8988T (cell line): ENCODE measurements at regions not wholly inside any gene's neighbourhood (a gene's known extent, or its start where the extent isn't known, plus 50 kb on each side); places are given as distances from the start of the nearest gene placed in this dataset.
"Not testable (repeated sequence)": the region's sequence is repeated elsewhere in the genome, so short reads cannot be mapped to it uniquely, and the experiment has no call there.

Source experiments
- DNase-seq: peaks from one replicate; pipeline ENCODE4 v3.0.0; 2011

DNA sequence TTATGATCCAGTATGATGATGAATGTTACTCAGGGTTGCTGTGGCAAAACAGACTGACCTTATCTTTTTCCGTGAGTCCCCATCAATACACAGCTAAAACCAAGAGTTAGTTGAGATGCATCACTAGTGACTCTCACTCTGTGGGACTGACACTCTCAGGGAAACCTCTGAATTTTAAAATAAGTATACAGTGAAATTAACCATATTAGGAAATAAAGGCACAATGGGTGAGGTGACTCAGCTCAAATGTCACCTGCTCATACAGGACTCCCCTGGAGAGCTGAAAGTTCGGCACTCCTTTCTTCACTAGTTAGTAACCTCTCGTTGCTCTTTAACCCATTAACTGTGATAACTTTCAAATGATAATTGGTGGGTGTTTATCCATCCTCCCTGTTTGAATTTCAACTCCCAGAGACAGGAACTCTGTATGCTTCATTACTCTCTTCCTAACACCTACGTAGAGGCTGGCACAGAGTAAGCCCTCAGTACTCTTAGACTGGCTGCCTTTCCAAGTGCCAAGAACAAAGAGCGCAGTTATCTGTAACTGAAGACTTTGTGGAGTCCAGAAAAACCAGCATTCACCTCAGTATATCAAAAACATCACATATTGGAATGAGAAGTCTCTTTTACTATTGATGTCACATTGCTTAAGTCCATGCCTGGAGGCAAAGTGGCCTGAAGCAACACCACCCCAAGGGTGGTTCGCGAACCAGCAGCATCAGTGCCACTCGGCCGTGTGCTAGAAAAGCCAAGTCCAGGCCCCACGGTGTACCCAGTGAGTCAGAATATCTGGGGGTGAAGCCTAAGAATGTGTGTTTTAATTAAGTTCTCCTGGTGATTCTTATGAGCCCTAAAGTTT, 91.1 kb downstream of the NIBAN1 start:
- DNase-seq, result no peak

DNA sequence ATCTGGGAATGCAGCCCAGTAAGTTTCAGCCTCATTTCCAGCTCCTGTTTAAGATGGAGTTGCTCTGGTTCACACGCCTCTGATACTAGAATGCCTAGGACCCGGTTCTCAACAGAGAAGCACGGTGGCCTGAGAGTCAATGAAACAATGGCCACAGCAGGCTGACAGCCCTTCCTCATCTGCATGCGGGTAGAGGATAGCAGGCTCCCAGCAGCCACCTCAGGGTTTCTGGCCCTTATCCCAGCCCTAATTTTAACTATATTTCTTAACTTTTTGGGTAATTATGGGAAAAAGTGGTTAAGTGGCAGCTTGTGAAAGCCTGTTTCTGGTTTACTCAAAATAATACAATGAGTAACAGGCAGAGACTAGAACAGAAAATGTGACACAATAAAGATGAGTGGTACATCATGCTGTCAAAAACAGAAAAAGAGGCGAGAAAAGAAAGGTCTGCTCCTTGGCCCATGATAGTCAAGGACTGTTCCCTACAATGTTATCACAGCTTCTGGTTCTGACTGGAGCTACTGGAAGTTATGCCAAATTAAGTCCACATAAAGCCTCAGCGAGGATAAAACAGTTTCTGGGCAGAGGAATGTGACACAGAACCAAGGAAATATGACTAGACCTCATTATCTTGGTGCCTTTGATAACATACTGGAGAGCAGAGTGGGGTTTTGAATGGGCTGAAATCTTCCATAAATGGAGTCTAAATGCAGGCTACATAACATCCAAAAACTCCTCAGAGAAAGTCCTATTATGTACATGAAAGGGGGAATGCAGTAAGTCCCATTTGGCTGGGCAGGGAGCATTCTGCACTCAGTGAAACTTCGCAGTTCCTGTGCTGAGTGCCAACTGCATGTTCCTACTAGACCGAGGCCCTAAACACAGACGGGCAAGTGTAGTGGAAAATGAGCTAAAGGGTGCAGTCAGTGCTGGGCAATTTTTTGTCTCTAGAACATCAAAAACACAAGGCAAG, 92.1 kb downstream of the NIBAN1 start:
- no peak for DNase-seq

DNA sequence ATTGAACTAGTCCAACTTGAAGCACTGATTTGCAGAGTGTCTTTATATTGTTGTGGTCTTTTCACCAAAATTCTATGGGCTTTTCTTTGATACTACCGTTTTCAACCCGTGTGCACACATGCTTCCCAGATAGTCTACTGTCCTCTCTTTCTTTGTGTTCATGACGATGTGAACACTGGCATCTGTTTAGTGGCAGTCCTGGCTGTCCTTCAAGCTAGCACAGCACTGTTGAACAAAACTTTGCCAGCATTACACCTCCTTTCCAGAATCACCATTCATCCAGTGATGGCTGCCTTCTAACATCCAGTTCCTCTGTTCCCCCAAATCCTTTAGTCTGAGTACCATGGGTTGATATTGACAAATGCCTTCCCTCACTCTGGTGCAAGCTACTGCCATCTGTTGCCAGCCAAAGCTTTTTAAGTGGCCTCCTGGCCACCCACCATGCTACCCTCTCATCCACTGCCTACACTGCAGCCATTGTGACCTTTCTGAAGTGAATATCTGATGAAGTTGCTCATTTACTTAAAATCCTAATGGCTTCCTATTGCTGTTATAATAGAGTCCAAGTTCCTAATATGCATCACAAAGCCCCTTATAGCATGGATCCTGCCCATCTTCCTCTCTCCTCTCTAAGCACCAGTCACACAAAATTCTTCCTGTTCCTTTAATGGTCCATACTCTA, 94.3 kb downstream of the NIBAN1 start:
- DNase-seq, result no peak

DNA sequence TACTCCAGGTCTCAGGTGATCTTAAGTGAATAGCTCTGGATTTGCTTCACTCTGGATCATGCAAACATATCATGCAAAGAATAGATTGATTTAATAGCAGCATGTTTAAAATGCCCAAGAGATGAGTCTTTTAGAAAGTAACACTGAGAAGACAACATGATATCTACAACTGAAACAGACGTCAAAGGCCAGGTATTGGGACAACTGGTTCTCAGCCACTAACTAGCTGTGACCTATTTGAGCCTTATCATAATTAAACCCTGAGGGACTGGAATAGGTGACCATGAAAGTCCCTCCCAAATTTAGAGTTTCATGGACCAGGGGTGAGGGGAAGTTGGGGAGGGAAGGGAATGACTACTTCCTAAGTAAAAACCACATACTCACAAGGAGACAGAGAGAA, 95.7 kb downstream of the NIBAN1 start:
- no peak for DNase-seq

DNA sequence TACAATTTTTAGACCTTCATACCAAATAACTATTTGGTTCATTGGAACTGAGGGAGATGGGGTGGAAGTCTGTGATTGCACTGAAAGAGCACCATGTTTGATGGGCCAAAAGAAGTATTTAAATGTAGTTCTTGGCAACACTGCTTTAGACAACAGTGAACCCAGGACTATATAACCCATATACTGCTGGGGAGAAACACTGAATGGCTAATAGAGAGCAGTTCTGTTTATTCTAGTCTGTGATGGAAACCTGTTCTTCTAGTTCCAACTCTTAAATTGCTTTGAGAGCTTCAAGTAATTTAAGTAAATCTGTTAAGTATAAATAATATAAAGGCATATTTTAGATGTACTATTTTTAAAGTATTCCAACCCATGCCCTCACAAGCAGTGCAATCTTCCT, 96.3 kb downstream of the NIBAN1 start:
- DNase-seq, result no peak

DNA sequence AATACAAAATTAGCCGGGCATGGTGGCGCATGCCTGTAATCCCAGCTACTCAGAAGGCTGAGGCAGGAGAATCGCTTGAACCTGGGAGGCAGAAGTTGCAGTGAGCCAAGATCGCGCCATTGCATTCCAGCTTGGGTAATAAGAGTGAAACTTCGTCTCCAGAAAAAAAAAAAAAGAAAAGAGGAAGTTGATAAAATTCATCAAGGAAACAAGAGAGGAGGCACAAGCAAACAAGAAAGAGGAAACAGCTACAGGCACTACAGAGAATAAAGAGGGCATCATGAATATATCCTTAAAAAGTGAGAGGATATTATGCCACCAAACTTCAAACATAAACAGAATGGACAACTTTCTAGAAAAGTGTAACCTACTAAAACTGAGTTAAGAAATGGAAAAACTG, 98.3 kb downstream of the NIBAN1 start:
- DNase-seq, result not testable (repeated sequence)

DNA sequence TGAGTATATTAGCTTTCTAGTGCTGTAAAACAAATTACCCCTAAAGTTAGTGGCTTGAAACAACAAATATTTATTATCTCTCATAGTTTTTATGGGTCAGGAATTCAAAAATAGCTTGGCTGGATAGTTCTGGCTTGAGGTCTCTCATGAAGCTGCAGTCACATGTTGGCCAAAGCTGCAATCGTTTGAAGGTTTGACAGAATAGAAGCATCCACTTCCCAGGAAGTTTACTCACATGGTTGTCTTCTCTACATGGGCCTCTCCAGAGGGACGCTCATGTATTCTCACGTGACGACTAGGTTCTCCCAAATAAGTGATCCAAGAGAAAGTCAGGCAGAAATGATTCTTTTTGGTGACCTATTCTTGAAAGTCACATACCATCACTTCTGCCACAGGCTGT, 99.1 kb downstream of the NIBAN1 start:
- DNase-seq, result no peak

DNA sequence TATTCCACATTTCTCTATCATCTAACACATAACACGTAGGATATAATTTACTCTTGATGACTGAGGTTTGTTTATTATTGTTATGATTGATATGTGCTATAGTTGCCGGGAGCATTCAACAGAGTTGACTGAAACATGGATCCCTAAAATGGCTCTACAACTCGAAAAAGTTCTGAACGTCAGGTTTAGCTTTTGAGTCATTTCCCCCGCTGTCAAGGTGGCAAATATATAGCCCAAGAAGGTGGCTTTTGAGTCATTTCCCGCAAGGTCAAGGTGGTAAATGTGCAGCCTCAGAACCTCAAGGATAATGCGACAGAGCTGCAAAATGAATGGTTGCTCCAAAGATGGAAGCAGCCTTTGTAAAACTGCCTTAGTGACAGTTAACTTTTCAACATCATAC, 104.0 kb downstream of the NIBAN1 start:
- no peak for DNase-seq

DNA sequence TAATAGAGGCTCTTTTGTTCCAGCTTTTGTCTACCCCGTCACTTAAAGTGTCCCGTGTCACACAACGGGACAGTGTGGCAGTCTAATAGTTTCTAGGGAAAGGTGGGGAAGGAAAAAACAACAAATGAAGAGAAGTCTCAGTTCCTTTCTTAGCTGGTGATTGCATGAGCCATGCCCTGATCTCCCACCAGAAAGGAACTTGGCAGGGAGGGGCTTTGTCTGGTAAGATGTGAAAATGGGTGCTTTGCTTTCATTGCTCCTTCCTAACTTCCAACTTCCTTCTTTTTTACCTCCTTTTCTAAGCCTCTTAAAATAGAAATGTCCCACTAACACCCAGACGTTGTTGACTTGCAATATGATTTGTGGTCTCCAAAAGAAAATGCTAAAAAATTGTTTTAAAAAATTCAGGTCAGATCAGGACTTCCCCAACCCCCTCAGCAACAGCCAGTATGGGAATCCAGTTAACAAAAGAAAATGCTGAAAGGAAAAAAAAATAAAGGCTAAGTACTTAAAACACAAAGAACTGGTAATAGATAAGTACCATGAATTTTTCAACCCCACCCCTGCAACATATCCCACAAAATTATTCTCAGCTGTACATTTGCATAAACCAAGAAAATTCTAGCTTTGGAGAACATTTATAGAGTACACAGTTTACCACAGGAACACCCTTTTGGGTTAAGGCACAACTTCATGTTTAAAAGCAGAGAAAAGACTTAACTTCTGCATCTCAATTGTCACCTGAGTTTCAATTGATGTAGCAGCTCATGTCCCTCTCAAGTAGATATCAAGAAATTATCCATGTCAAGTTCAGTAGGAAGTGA, 106.2 kb downstream of the NIBAN1 start:
- DNase-seq, result no peak

DNA sequence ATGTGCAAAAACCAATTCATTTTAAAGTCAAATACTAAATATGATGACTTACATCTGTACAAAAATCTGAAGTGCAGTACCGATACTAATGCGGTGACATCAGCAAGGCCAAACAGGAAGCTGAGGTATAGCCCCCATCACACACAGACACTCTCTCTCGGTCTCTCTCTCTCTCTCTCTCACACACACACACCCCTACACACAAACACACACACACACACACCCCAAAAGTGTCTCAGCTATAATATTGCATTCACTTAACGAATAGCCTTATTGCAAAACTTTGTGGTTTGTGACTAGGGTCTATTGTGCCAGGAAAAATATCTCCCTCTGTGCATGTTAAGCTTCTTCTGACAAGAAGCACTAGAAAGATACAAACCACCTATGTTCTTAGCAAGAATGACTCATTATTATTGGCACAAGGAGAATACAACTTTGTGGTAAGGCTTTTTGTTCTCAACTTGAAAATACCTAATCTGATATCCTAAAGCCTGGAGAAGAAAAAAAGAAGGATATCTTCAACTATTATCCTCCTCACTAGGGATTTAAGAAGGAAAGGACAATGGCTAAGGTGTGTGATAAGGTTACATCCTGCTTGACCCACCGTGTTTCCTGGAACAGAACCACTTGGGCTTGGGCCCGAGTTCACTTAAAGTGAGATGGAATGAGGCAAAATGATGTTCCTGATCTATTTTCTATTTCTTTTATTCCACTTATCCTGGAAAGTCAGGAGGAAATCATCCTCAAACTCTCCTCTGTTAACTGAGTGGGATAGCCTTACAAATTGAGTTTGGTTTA, 107.1 kb downstream of the NIBAN1 start:
- DNase-seq, result no peak

DNA sequence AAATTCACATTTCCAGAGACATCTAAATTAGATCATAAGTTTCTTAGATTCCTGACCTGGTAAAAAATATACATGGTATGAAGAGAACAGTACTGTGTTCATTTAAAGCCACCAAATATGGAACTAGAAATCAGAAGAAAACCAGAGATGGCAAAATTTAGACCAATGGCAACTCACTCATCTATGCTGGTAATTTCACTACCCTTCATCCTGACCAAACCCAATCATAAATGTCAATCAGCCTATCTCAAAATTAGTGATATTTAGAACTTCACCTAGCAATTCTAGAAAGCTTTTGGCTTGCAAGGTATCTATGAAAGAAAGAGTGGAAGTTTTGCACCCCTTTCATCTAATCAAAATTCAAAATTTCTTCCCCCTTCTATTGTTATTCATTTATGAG, 107.7 kb downstream of the NIBAN1 start:
- no peak for DNase-seq

DNA sequence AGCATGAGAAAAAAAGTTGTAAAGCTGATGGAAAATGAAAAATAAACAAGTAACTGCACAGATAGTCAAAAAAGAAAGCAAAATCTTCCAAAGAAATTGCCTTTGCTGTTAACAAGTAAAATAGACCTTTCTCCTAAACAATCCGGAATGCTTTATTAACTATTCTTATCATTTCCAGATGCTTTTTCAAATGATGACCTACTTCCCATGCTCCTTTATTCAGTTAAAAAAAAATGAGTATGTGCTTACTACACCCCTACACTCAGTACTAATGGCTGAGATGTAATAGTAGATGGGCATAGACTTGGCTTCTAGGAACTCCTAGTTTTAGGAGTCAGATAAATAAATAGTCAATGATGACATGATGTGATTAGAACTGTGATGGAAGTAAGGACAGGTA, 108.5 kb downstream of the NIBAN1 start:
- DNase-seq, result no peak

DNA sequence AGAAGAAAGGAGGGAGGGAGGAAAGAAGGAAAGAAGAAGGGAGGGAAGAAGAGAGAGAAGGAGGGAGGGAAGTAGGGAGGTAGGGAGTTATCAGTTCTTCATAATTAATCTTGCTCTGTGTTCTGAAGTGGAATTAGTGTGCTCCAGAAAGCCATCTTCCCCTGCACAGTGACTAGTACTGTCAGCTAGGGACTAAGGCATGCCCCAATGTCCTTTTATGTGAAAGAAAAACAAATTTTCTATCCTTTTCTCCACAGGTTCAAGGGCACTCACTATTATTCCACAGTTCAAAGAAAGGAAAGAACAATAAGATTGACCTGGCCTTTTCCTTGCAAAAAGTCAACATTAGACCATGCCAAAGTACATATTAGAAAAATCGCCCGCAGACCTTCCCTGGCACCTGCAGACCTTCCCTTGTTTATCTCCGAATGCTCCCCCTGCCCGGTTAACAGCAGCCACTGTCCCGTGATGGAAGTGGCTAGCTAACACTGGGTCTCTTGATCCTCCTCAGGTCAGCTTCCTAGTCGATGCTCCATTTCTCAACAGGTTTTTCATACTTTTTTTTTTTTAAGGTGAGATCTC, 107.2 kb upstream of the EDEM3 start:
- no peak for DNase-seq

DNA sequence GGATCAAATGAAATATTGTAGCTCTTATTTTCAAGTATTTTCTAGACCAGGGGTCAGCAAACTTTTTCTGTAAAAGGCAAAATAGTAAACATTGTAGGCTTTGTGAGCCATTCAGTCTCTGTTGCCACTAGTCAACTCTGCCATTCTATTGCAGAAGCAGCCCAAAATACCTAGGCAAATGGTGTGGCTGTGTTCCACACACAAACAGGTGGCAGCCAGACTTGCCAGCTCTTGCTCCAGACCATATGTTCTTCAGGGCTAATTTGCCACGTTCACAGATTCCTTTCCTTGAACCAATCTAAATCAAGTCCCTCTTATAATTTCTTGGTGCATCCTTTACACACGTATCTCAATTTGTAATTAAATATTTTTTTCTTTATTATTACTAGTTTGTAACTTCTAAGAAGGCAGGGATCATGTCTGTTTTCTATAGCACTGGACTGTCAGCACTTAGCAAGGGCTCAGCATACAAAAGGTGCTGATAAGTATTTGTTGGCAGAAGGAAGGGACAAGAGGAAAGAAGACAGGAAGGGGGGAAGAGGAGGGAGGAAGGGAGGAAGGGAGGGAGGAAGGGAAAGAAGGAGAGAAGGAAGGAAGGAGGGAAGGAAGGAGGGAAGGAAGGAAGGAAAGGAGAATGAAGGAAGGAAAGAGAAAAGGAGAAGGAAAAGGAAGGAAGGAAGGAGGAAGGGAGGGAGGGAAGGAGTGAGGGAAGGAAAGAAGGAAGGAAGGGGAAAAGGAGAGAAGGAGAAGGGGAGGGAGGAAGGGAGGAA, 106.5 kb upstream of the EDEM3 start:
- no peak for DNase-seq

DNA sequence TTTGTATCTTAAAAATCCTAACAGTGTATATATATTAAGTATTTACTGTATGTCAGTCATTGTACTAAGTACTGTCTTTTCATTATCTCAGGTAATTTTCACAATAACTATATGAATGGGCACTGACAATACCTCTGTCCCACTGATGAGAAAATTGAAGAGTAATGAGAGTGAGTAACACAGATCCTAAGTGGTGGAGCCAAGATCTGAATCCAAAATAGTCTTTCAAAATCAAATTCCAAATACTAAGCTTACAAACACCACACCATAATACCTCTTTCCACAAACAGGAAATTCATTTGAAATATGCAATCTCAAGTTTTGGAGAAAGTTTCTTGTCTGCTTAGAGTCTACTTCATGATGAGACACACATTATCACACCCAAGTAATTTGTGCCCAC, 105.9 kb upstream of the EDEM3 start:
- no peak for DNase-seq

DNA sequence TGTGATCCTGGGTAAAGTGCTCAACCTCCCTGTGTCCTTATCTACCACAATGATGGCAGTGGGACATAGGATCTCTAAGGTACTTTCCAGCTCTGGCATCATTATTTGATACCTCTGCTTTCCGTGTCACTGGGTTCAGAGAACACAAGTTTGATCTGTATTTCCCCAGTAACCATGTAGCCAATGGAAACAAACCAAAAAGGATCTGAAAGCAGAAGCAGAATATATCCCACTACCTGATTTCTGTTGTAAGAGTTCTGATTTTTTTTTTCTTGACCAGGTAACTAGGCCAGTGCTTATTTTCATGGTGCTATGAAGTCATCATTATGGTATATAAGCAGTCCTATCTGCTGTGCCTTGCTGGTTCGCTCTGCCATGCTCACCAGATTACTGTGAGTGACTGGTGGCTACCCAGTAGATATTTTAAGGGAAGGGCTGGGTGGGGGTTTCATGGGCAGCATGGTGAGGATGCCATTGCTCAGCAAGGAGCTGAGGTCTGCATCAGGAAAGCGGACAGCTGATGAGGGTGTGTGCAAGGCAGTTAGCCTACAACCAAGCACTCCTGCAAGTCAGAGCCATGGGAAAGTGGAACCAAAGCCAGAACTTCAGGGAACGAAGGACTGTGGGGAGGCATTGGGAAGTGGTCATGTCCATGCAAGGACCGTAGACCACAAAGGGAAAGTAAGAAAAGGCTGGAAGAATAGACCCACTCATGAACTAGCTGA, 104.9 kb upstream of the EDEM3 start:
- DNase-seq, result no peak

DNA sequence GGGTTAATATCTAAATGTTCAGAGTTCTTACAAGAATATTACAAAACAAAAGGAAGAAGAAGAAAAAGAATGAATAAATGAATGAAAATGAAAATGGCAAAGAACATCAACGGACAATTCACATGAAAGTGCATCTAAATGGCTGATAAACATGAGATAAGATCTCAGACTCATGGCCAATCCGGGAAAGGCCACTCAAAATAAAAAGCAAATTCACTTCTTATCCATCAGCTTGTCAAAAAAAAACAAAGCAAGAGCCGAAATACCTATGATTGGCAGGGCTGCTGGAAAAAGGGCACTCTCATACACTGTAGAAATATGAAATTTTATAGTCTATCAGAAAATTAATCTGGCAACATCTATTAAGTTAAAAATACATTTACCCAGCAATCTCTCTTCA, 103.6 kb upstream of the EDEM3 start:
- no peak for DNase-seq

DNA sequence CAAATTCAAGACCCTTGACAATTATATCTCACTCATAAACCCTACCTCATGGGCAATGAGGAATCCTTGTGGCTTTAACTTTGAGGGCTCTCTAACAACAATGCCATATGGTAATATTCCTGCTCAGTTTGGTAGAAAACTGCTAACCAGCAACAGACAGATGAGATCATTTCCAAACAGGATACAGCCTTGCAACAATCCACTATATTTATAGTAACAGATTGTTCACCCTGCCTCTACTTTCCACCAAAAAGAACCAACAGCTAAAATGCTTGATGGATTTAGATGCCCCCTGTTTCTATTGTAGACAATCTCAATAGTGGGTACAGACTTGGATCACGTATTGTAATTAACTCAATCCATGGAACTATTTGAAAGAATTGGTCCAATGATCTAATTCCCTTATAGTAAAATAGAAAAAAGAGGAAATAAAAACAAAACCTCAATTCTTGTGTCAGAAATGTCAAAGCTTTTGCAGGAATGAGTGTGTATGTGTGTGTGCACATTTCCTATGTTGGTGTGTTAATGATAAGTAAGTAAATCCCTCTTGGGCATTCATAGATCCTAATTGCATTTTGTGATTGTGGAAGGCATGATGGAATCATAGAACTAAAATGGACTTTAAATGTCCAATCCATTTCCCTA, 100.0 kb upstream of the EDEM3 start:
- no peak for DNase-seq

DNA sequence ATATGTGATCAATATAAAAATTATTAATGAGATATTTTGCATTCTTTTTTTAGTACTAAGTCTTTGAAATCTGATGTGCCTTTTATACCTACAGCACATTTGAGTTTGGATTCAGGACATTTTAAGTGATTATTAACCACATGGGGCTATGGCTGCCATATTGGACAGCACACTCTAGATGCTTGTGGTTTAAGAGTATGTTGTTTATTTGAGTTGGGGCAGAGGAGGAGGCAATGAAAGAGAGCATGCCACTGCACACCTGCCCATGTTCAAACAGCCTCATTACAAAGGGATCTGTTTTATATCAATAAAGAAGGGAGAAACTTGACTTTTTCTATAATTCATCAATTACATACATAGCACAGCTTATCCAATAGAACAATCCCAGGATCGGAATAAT, 99.4 kb upstream of the EDEM3 start:
- no peak for DNase-seq
